MM.1S (cell line): ENCODE measurements at regions not wholly inside any gene's neighbourhood (a gene's known extent, or its start where the extent isn't known, plus 50 kb on each side); places are given as distances from the start of the nearest gene placed in this dataset.
"Not testable (repeated sequence)": the region's sequence is repeated elsewhere in the genome, so short reads cannot be mapped to it uniquely, and the experiment has no call there.

Experiments used
- DNase-seq: peaks from one replicate; pipeline ENCODE4 v3.0.0-alpha.2; 2015
- H2AFZ ChIP-seq: fragments of 300-600 bp; sonication (generic); 2 replicates; pipeline ENCODE4 v1.6.0; 2016; ENCODE audit warnings: antibody characterized with exemption, low read length
- H3F3A ChIP-seq: fragments of 300-600 bp; sonication (generic); 2 replicates; pipeline ENCODE4 v1.6.1; 2016; ENCODE audit warnings: mild to moderate bottlenecking, antibody characterized with exemption, low read length, moderate library complexity, mixed read lengths; ENCODE audit not compliant: insufficient read depth
- H3K27ac ChIP-seq: fragments of 300-600 bp; sonication (generic); 2 replicates; pipeline ENCODE4 v1.5.1; 2016; ENCODE audit warnings: mild to moderate bottlenecking, low read length
- H3K27me3 ChIP-seq: fragments of 300-600 bp; sonication (generic); replicated peaks from 2 replicates; pipeline ENCODE4 v1.6.0; 2016; ENCODE audit warnings: low read length; ENCODE audit not compliant: insufficient read depth
- H3K36me3 ChIP-seq: fragments of 300-600 bp; sonication (generic); replicated peaks from 2 replicates; pipeline ENCODE4 v1.6.1; 2016; ENCODE audit warnings: mild to moderate bottlenecking, low read length, mixed read lengths; ENCODE audit not compliant: insufficient read depth
- H3K4me1 ChIP-seq: fragments of 300-600 bp; sonication (generic); 2 replicates; pipeline ENCODE4 v1.6.1; 2016; ENCODE audit warnings: low read length, mixed read lengths
- H3K4me2 ChIP-seq: fragments of 300-600 bp; sonication (generic); 2 replicates; pipeline ENCODE4 v1.6.0; 2016; ENCODE audit warnings: low read depth, low read length
- H3K4me3 ChIP-seq: fragments of 300-600 bp; sonication (generic); 2 replicates; pipeline ENCODE4 v1.5.1; 2016; ENCODE audit warnings: low read length, mixed read lengths
- H3K79me2 ChIP-seq: fragments of 300-600 bp; sonication (generic); 2 replicates; pipeline ENCODE4 v1.6.1; 2016; ENCODE audit warnings: mixed run types, low read length, mixed read lengths
- H3K9ac ChIP-seq: fragments of 300-600 bp; sonication (generic); 2 replicates; pipeline ENCODE4 v1.6.1; 2016; ENCODE audit warnings: low read length, mixed read lengths
- H3K9me2 ChIP-seq: fragments of 300-600 bp; sonication (generic); replicated peaks from 2 replicates; pipeline ENCODE4 v1.6.1; 2016; ENCODE audit warnings: mild to moderate bottlenecking, low read length, mixed read lengths; ENCODE audit not compliant: insufficient read depth
- H3K9me3 ChIP-seq: fragments of 300-600 bp; sonication (generic); replicated peaks from 2 replicates; pipeline ENCODE4 v1.6.1; 2016; ENCODE audit warnings: mild to moderate bottlenecking, low read length, mixed read lengths; ENCODE audit not compliant: insufficient read depth
- H4K20me1 ChIP-seq: fragments of 300-600 bp; sonication (generic); 2 replicates; pipeline ENCODE4 v1.6.1; 2016; ENCODE audit warnings: mild to moderate bottlenecking, low read length, moderate library complexity, mixed read lengths; ENCODE audit not compliant: insufficient read depth

DNA sequence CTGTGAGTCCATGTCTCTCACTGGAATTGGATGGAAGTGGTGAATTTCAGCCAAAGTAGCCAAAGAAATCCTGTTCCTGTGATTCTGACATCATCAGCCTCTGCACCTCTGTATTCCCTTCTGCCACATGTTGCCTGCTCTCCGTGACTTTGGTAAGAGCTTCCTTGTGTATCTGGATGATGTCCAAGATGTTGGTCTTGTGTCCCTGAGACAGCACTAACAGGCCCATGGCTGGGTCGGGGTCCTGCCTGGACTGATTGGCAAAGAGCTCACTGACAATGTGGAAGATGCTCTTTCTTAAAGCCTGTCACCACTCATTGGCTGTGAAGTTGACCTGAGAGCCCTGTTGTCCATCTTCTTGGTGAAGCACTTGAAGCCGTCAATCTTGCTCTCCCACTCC is 247.3 kb downstream of the CWH43 start:
- H3K79me2 ChIP-seq, H4K20me1 ChIP-seq, H2AFZ ChIP-seq, H3K27me3 ChIP-seq, H3K27ac ChIP-seq, H3K9me3 ChIP-seq, DNase-seq, H3F3A ChIP-seq, H3K4me3 ChIP-seq, H3K9me2 ChIP-seq, H3K36me3 ChIP-seq, H3K9ac ChIP-seq, H3K4me2 ChIP-seq, H3K4me1 ChIP-seq: not testable (repeated sequence)

DNA sequence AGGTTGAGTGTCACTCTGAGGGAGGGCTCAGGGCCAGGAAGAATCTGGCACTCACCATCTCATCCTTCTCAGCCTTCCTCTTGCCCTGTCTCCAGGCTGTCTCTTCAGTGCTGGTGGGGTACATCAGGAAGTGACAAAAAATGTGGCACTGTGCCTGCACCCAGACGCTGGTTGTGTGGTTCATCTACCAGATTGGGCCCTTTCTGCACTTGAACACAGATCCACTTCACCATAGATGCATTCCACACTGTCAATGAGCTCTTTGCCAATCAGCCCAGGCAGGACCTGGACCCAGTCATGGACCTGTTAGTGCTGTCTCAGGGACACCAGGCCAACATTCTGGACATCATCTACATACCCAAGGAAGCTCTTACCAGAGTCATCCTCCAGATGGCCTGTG is 247.7 kb downstream of the CWH43 start:
- not testable (repeated sequence) for H3K79me2 ChIP-seq, H4K20me1 ChIP-seq, H3K36me3 ChIP-seq, H3K9ac ChIP-seq, H3F3A ChIP-seq, H3K4me3 ChIP-seq, DNase-seq, H3K9me3 ChIP-seq, H3K9me2 ChIP-seq, H3K4me2 ChIP-seq, H3K27ac ChIP-seq, H3K27me3 ChIP-seq, H2AFZ ChIP-seq, H3K4me1 ChIP-seq

DNA sequence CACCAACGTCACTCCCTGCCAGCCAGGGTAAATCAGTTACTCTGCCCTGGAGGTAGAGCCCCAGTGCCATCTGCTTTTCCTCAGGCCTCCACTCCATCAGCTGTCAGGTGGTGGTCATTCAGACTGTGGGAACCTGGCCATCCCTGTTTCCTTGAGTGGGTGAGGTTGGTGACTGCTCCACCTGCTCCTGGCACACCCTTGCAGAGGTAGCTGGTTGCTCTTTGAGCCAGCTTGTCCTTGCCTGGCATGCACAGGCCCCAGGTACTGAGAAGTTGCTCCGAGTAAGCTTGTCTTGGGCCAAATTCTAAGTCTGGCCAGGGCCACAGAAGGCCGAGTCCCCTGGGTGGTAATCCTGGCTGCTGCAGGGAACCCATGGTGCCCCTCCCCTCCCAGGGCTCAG is 248.3 kb downstream of the CWH43 start:
- not testable (repeated sequence) for H3K36me3 ChIP-seq, H3K9me2 ChIP-seq, H3K79me2 ChIP-seq, H4K20me1 ChIP-seq, H3K4me1 ChIP-seq, H3F3A ChIP-seq, DNase-seq, H3K9ac ChIP-seq, H3K4me2 ChIP-seq, H3K4me3 ChIP-seq, H3K27ac ChIP-seq, H3K27me3 ChIP-seq, H3K9me3 ChIP-seq, H2AFZ ChIP-seq

DNA sequence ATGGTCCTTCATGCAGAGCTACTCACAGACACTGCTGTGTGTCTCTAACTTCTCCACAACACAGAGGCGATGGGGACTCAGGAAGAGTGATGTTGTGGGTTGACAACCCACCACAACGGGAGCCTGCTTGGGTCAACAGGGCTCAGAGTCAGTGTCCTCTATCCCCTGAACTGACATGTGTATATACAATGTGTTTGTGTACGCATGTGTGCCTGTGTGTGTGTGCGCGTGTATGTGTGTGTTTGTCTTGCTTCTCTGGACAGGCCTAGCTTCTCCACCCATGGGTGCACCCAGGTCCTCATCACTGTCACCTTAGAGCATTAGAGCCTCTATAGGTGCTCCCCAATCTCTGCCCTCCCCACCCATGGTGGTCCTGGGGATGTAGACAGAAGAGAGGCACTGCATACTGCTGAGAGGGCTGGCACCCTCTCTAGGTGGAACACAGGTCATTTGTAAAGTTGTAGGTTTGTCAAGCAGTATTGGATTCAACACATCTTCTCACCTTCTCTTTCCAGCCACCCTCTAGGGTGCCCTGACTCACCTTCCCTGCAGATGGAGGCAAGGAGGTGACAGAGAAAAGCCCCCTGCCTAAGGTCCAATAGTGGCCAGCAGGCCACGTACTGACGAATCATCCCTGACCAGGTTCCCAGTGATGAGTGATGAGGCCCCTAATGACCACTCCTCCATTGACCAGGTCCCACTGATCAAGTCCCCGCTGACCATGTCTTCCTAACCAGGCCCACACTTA is 249.5 kb downstream of the CWH43 start:
- H3K36me3 ChIP-seq, DNase-seq, H4K20me1 ChIP-seq, H3K27ac ChIP-seq, H3F3A ChIP-seq, H3K9me3 ChIP-seq, H3K9me2 ChIP-seq, H3K27me3 ChIP-seq, H3K4me2 ChIP-seq, H3K79me2 ChIP-seq, H3K9ac ChIP-seq, H3K4me1 ChIP-seq, H3K4me3 ChIP-seq, H2AFZ ChIP-seq: not testable (repeated sequence)

DNA sequence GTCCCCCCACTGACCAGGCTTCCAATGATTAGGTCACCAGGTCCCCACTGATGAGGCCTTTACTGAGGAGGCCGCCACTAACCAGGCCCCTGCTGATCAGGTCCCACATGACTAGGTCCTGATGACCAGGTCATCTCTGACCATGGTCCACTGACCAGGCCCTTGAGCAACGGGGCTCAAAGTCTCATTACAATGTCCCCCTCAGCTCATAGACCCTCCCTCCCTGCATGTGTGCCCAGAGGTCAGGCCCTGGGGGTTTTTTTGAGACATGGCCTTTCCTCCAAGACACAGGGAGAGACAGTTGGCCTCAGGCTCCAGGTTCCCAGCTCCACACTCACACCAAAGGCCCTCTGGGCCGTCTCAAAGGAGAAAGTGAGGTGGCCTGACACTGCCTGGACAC is 250.4 kb downstream of the CWH43 start:
- not testable (repeated sequence) for DNase-seq, H3K27me3 ChIP-seq, H3K9ac ChIP-seq

DNA sequence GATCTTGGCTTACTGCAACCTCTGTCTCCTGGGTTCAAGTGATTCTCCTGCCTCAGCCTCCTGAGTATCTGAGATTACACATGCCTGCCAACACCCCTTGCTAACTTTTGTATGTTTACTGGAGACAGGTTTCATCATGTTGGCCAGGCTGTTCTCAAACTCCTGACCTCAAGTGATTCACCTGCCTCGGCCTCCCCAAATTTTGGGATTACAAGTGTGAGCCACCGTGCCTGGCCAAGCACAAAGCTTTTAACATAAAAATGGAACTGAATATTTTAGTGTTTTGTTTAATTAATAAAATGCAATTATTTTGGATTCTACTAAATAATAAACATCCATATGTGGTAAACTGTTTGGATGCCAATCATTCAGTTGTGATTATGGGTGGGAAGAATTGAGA is 255.2 kb downstream of the CWH43 start:
- H3K9ac ChIP-seq, H3K4me1 ChIP-seq, DNase-seq, H3K9me3 ChIP-seq, H3K36me3 ChIP-seq, H3K27ac ChIP-seq, H4K20me1 ChIP-seq, H3K4me2 ChIP-seq, H2AFZ ChIP-seq, H3K4me3 ChIP-seq, H3F3A ChIP-seq, H3K27me3 ChIP-seq, H3K79me2 ChIP-seq, H3K9me2 ChIP-seq: not testable (repeated sequence)

More for the DNA sequence above, 250.4 kb downstream of the CWH43 start:
- H2AFZ ChIP-seq, H3K9me3 ChIP-seq, H3K4me1 ChIP-seq, H3F3A ChIP-seq, H4K20me1 ChIP-seq, H3K36me3 ChIP-seq, H3K4me3 ChIP-seq, H3K27ac ChIP-seq, H3K4me2 ChIP-seq, H3K9me2 ChIP-seq, H3K79me2 ChIP-seq: not testable (repeated sequence)

DNA sequence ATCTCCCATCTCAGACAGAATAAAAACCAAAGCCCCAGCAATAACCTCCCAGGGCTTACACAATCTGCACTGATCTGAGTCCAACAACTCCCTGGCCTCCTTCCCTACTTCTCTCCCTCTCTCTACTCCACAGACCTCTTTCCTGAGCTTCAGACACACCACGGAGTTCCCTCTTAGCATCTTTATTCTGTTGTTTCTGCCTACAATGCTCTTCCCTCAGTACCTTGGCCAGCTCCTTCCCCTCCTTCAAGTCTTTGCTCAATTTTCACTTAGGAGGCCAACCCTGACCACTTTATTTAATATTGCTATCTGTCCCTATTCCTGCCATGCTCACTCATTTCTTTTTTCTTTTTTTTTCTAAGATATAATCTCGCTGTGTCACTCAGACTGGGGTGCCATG is 276.7 kb downstream of the CWH43 start:
- not testable (repeated sequence) for DNase-seq, H2AFZ ChIP-seq, H3K9me2 ChIP-seq, H3K27me3 ChIP-seq, H3K4me2 ChIP-seq, H3K79me2 ChIP-seq, H3K9ac ChIP-seq, H4K20me1 ChIP-seq, H3K36me3 ChIP-seq, H3K4me1 ChIP-seq, H3K27ac ChIP-seq, H3K4me3 ChIP-seq, H3K9me3 ChIP-seq, H3F3A ChIP-seq

DNA sequence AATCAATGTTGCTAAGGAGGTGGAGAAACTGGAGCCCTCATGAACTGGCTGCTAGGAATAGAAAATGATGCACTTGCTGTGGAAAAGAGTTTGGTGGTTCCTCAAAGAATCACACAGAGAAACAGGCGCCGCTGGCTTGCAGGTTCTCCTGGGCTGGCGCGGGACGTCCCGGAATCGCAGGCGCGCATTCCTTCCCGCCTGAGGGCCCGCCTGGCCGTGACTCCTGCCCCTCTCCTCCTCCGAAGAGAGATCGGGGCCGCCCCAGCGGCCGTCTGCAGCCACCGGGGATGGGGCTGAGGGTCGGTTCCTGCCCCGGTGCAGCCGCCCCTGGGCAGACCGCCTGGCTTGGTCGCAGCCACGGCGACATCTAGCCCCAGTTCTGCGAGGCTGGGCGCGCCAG is 284.4 kb downstream of the CWH43 start:
- not testable (repeated sequence) for H3K4me2 ChIP-seq, DNase-seq, H3K9me3 ChIP-seq, H3K36me3 ChIP-seq, H3K9ac ChIP-seq, H2AFZ ChIP-seq, H3K27ac ChIP-seq, H3K4me1 ChIP-seq, H3K9me2 ChIP-seq, H3K27me3 ChIP-seq, H4K20me1 ChIP-seq, H3F3A ChIP-seq, H3K4me3 ChIP-seq, H3K79me2 ChIP-seq
